A673 (cell line): ENCODE measurements at regions not wholly inside any gene's neighbourhood (a gene's known extent, or its start where the extent isn't known, plus 50 kb on each side); places are given as distances from the start of the nearest gene placed in this dataset.

Source experiments
- BruUV-seq: library from RNA; stranded (reverse); fragments of 400-500 nt; replicated peaks from 2 replicates; lab custom pipeline; 2021; lab: Mats Ljungman, UMichigan
- CTCF ChIA-PET: fragments of 300-600 bp; sonication (Branson Sonifier 250); formaldehyde crosslinking; loops from one replicate; lab custom pipeline; 2022; ENCODE audit warnings: antibody characterized with exemption; lab: Charles Lee
- POLR2A ChIA-PET: fragments of 300-600 bp; sonication (Branson Sonifier 250); formaldehyde crosslinking; loops from one replicate; lab custom pipeline; 2022; ENCODE audit warnings: antibody characterized with exemption; ENCODE audit not compliant: low non-redundant PET; lab: Charles Lee
- DNase-seq: peaks from one replicate; pipeline ENCODE4 v3.0.0-alpha.2; 2015; ENCODE audit warnings: low spot score
- H3K27ac ChIP-seq: fragments of 200-600 bp; sonication (generic); 2 replicates; pipeline ENCODE4 v1.5.1; 2016; ENCODE audit warnings: mixed run types, low read depth, mild to moderate bottlenecking, mixed read lengths, antibody characterized with exemption, low read length; ENCODE audit not compliant: poor library complexity, severe bottlenecking
- H3K27me3 ChIP-seq: fragments of 200-600 bp; sonication (generic); replicated peaks from 2 replicates; pipeline ENCODE4 v1.6.1; 2017; ENCODE audit warnings: mixed run types, low read depth, mild to moderate bottlenecking, mixed read lengths, antibody characterized with exemption, low read length; ENCODE audit not compliant: insufficient read depth, poor library complexity
- H3K36me3 ChIP-seq: fragments of 200-600 bp; sonication (generic); 2 replicates; pipeline ENCODE4 v1.6.1; 2016; ENCODE audit warnings: mixed run types, mild to moderate bottlenecking, mixed read lengths, antibody characterized with exemption, low read length; ENCODE audit not compliant: insufficient read depth, poor library complexity, severe bottlenecking
- H3K4me1 ChIP-seq: fragments of 200-600 bp; sonication (generic); 2 replicates; pipeline ENCODE4 v1.6.1; 2017; ENCODE audit warnings: mixed run types, mild to moderate bottlenecking, mixed read lengths, antibody characterized with exemption, low read length; ENCODE audit not compliant: insufficient read depth, poor library complexity, severe bottlenecking
- H3K4me3 ChIP-seq: fragments of 200-600 bp; sonication (generic); 2 replicates; pipeline ENCODE4 v1.5.1; 2016; ENCODE audit warnings: low read depth, mixed run types, mild to moderate bottlenecking, mixed read lengths, low read length; ENCODE audit not compliant: poor library complexity, severe bottlenecking
- H3K9me3 ChIP-seq: fragments of 200-600 bp; sonication (generic); 2 replicates; pipeline ENCODE4 v1.6.1; 2016; ENCODE audit warnings: mixed run types, low read depth, mild to moderate bottlenecking, mixed read lengths, antibody characterized with exemption, low read length; ENCODE audit not compliant: poor library complexity, severe bottlenecking
- EZH2 ChIP-seq: fragments of 200-600 bp; sonication (generic); IDR thresholded peaks from 2 replicates; pipeline ENCODE4 v1.6.1; 2017; ENCODE audit warnings: borderline replicate concordance, low read depth, mild to moderate bottlenecking, mixed read lengths, antibody characterized with exemption, low read length; ENCODE audit not compliant: poor library complexity, severe bottlenecking
- intact Hi-C: fragments of 100-400 bp; cut with micrococcal nuclease; formaldehyde crosslinking; loops from one replicate; pipeline ENCODE4 v1.10.0; 2022; ENCODE audit not compliant: unreplicated experiment
- TF ChIP-seq, protein P1 (sequence below): fragments of 300-800, 200-600 bp; sonication (generic); conservative IDR thresholded peaks from 2 replicates; pipeline ENCODE4 v1.5.1; 2017; ENCODE audit warnings: low read depth, mild to moderate bottlenecking, antibody characterized with exemption, low read length, moderate library complexity, mixed read lengths

DNA sequence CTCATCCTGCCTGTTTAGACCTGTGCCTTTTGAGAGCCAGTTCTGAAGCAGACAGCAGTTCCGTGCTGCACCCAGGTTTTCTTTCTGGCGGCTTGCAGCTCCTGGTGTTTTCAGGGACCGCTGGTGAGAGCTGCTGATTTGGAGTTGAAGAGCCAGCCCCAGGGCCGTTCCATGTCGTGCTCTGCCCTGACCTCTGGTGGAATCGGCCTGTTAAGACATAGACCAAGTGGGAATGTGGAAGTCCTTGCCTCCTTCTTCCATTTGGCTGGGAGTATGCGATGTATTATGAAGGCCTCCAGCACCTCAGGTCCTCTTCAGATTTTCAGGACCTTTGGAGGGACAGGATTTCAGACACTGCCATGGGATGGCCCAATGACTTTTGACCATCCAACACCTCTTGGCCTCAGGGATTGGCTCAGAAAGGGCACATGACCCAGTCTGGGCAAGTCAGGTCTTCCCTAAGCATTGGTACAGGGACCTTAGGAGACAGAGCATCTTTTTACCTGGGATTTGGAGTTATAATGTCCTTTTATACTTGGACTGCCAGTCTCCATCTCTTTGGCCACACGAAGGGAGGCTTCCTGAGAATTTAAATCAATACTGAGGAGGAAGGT, 136.1 kb upstream of the CLINT1 start:
- peak; percentile 64 for DNase-seq
- no peaks in the 10 kb centered on the region for H3K4me1 ChIP-seq
- H3K27me3 ChIP-seq = no peaks in the 10 kb centered on the region
- intact Hi-C loops = loop anchor here (5.0 kb wide), 2 partner anchors 178 to 233 kb away; no protein-coding TSS in a partner anchor
- no peaks in the 10 kb centered on the region for H3K36me3 ChIP-seq
- CTCF ChIA-PET = interaction anchor here (0.6 to 1.1 kb wide), 3 partner anchors 57 to 178 kb away, joined by 3 to 5 read pairs (median 4); no protein-coding TSS in a partner anchor
- BruUV-seq = no TSS peak
- H3K4me3 ChIP-seq = no peak overlapping the region
- no peaks in the 10 kb centered on the region for H3K9me3 ChIP-seq
- no peak overlapping the region for H3K27ac ChIP-seq
- TF ChIP-seq EZH2 = no peak
- TF ChIP-seq, protein P1, sequence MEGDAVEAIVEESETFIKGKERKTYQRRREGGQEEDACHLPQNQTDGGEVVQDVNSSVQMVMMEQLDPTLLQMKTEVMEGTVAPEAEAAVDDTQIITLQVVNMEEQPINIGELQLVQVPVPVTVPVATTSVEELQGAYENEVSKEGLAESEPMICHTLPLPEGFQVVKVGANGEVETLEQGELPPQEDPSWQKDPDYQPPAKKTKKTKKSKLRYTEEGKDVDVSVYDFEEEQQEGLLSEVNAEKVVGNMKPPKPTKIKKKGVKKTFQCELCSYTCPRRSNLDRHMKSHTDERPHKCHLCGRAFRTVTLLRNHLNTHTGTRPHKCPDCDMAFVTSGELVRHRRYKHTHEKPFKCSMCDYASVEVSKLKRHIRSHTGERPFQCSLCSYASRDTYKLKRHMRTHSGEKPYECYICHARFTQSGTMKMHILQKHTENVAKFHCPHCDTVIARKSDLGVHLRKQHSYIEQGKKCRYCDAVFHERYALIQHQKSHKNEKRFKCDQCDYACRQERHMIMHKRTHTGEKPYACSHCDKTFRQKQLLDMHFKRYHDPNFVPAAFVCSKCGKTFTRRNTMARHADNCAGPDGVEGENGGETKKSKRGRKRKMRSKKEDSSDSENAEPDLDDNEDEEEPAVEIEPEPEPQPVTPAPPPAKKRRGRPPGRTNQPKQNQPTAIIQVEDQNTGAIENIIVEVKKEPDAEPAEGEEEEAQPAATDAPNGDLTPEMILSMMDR = peak; percentile 58
- POLR2A ChIA-PET = no interaction called here

DNA sequence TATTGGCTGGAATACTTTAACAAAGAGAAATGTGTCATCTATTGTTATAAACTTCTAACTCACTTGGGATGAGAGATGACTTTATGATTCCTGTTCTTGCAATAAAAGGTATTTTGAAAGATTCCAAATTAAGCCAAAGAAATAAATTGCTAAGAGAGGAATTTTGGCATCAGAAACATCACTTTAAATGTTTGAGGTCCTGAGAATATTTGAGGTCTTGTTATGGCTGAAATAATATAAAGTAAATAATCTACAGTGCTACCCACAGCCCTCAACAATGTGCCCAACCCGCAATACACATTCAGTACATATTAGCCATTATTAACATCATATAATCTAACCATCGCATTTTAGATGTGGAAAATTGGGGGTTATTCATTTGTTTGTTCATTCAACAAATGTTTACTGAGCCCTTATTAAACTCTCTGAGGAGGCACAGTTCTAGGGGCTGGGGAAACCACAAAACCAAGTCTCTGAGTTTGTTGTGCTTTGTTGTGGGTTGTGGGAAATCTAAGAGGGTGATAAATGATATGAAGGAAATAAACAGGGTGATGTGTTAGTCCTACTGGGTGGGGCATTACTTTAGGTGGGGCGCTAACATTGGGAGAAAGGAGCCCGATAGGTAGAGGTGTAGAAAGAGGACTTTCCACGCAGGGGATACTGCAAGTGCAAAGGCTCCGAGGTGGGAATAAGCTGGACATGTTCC, 135.2 kb upstream of the CLINT1 start:
- intact Hi-C loops = no loop called here
- TF ChIP-seq, protein P1 = no peak
- no peak for TF ChIP-seq EZH2
- H3K27me3 ChIP-seq = no peaks in the 10 kb centered on the region
- H3K9me3 ChIP-seq = no peaks in the 10 kb centered on the region
- POLR2A ChIA-PET = no interaction called here
- no peaks in the 10 kb centered on the region for H3K36me3 ChIP-seq
- DNase-seq = no peak
- H3K4me1 ChIP-seq = no peaks in the 10 kb centered on the region
- no peak overlapping the region for H3K27ac ChIP-seq
- no TSS peak for BruUV-seq
- no peak overlapping the region for H3K4me3 ChIP-seq
- CTCF ChIA-PET = interaction anchor here (0.6 to 1.1 kb wide), 3 partner anchors 56 to 177 kb away, joined by 3 to 5 read pairs (median 4); no protein-coding TSS in a partner anchor

DNA sequence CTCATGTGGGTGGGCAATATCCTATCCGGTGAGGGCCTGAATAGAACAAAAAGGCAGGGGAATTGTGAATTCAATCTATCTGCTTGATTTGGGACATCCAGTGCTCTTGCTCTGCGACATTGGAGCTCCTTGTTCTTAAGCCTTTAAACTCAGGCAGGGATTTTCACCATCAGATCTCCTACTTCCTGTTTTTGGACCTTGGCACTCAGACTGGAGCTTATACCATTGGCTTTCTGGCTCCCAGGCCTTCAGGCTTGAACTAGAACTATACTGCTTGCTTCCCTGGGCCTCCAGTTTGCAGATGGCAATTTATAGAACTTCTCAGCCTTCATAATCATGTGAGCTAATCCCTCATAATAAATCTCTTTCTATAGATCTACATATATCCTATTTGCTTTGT, 134.3 kb upstream of the CLINT1 start:
- no peaks in the 10 kb centered on the region for H3K9me3 ChIP-seq
- H3K36me3 ChIP-seq = no peaks in the 10 kb centered on the region
- no peaks in the 10 kb centered on the region for H3K4me1 ChIP-seq
- H3K4me3 ChIP-seq = no peak overlapping the region
- intact Hi-C loops = no loop called here
- ChIA-PET POLR2A (no interaction called here), CTCF (no interaction called here)
- H3K27me3 ChIP-seq = no peaks in the 10 kb centered on the region
- no peak overlapping the region for H3K27ac ChIP-seq
- BruUV-seq = no TSS peak
- TF ChIP-seq, protein P1 = no peak
- TF ChIP-seq EZH2 = no peak
- no peak for DNase-seq
